ENCODE measurements at regions not wholly inside any gene's neighbourhood (a gene's known extent, or its start where the extent isn't known, plus 50 kb on each side); places are given as distances from the start of the nearest gene placed in this dataset.
"Not testable (repeated sequence)": the region's sequence is repeated elsewhere in the genome, so short reads cannot be mapped to it uniquely, and the experiment has no call there.

DNA sequence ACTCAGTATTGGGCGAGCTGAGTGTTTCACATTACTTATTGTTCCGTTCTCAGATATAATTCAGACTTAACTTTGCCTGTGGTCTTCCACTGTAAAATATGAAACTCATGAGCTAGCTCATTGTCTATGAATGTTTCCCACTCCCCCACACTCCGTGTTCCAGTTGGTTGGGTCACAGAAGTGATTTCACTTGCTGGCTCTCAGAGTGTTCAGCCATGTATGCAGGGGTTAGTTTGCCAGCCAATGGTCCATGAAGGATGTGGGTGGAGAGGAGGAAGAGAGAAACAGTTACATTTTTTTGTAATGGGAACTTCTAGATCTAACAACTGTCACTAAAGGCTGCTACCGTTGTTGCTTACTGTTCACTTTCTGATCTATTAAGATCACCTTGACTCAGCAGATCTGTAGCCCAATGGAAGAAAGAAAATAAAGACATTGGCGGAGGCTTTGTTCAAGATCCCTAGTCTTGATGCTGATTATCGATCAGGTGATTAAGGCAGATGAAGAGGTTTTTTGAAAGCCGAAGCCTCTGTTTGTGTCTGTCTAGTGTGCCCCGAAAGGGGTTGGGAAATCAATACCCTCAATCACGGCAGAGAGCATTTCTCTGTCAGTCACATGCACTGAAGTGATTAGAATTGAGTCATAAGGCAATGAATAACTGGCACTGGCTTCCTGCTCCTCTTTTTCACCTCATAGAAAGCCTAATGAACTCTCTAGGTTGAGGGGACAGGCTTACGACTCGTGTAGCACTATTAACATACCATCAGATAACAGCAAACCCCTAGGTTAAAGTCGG is 279.7 kb upstream of the FIGN start:
- DNase-seq: no peak

GRCh38 chr2:164014791-164015190 is 279.0 kb upstream of the FIGN start:
- DNase-seq: no peak

DNA sequence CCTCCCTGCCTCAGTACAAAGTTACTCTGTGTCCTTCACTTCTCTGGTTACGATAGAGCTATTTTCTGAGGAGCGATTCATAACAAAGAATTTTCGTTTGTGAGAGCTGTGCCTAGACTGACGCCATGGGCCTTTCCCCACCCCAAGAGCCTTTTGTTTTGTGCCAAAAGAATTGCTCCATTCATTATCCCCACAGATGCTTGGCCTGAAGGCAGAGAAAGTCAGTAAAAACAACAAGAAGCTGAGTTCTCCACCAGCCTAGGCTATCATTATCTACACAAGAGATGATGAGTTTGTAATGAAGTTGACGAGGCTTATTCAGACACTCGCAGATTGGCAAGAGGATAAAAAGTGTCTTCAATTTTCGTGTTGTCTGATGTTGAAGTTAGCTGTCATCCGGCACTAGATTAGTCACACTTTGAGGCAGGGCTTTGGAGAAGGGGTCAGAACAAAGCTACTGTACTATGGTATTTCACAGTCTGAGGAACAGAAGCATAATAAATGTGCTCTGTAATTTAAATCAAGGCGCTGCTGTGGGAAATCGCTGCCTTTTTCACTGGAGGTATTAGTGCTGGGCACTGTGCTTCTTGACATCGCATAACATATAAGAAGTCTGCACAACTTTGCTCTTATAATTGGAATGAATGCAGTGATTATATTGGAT is 278.4 kb upstream of the FIGN start:
- no peak for DNase-seq

- no peak for DNase-seq
These were observed 276.8 kb upstream of the FIGN start for GRCh38 chr2:164012581-164012980.

- no peak for DNase-seq
These were observed 274.0 kb upstream of the FIGN start for GRCh38 chr2:164009756-164010337.

DNA sequence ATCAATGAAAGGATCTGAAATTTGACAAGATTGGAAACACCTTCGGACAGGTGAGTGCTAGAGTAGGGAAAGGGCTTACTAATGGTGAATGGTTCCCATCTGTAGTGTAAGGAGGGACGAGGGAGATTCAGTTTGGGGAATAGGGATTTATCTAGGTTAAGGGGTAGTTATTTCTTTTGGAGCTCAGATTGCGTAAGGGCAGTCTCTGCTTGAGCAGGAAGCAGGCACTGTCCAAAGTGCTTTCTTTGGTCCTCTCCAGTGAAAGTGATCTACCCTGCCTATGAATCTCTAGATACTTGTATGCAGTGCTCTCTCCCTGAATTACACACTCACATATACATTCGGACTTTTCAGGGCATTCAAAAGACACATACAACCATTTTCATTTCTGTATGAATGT is 272.9 kb upstream of the FIGN start:
- DNase-seq: no peak

DNA sequence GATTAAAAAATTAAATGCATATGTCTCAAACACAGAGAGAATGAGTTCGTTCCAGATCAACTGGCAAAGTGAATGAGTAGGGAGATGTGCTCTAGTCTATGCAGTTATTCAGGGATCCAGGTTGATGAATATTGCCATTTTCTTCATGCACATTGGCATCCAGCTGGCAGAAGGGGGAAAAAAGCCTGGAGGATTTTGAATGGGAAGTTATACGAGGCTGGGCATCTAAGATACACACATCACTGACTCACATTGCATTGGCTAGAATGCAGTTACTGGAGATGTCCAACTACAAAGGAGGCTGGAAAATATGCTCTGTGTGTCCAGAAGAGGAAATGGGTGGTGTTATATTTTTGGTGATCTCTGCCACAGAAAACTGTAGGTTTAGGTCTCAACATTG is 270.9 kb upstream of the FIGN start:
- no peak for DNase-seq

DNA sequence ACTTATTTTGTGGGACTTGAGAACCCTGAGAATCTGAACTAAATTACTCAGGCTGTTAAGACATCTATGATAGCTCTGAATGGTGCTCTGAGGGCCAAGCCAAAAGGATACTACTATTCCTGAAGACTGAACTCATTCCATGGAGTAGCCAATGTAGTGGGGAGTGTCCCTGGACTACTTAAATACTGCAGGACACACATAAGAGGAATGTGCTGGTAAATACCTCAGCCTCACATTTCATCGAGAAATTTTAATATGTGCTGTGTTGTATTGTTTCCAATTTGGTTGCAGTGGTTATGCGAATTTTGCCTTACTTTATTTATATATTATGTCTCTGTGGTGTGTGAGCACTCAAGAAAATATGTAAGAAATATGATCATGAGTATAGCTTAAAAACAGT is 264.4 kb upstream of the FIGN start:
- no peak for DNase-seq

DNA sequence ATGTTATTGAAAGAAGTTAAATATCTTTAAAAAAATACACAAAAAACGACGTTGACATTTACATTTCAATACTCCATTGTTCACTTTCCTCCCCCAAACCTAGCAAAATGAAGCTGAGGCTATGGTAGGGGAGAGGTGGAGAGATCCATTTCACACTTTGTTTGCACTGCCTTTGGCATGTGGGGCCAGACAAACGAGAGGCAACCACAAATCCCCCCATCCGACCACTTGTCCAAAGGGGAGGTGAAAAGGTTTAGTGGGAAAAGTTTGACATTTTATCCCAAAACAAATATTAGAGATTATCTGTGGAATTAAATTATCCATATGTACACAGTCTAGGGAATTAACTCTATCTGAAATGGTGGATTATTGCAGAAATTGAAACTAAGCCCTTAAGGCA is 261.7 kb upstream of the FIGN start:
- no peak for DNase-seq

- no peak for DNase-seq
These were observed 254.7 kb upstream of the FIGN start for GRCh38 chr2:163990541-163990940.

- no peak for DNase-seq
These were observed 254.3 kb upstream of the FIGN start for GRCh38 chr2:163990101-163990500.

DNA sequence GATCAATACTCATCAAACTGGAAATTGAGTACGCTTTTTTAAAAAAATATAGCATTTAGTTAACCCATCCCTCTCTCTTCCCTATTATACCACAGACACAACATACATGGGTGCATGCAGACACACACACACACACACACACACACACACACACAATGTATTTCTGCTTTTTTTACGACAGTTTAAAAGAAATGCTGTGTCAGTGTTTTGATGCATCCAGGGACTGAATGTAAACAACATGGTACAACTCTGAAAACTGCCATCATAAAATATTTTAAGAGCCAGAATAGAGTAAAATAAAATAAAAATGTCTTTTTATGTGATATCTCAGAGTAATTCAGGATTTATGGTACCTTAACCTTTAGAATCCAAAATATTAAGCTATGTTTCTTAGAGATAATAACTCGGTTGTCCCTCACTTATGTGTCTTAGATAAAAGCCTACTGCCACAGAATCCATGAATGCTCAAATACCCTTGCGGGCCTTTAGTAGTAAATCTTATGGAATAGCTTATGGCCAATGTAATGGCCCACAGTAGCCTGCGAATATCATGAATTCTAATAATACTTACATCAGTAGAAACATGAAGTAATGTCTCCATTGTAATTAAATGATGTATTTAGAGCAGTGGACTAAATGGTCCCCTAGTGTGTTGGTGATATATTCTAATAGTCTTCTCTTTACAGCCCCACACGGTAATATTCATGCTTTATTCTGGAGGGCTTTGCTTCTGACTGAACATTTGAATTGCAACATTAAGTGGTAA is 251.6 kb upstream of the FIGN start:
- DNase-seq: no peak

- DNase-seq: no peak
These were observed 249.2 kb upstream of the FIGN start for GRCh38 chr2:163984986-163985385.

DNA sequence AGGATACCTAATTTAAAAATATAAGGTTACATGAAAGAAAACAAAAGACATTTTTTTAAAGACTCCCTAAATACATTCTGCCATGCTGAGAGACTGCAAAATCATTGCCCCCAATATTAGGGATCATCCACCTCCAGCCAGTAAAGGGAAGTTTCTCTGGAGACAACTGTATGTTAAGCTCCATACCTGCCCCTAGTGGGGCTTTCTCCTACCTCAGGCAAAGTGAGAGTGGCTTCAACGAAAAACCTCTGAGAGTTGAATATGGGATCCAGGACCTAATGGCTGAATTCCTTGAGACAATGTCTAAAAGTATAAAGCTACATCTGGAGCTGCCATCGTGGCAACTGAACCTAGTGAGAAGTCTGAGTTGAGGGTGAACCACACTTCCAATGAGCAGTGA is 248.1 kb upstream of the FIGN start:
- DNase-seq: no peak

- no peak for DNase-seq
These were observed 247.1 kb upstream of the FIGN start for GRCh38 chr2:163982938-163983337.

- no peak for DNase-seq
These were observed 239.0 kb upstream of the FIGN start for GRCh38 chr2:163974766-163975165.

- DNase-seq: no peak
These were observed 234.4 kb upstream of the FIGN start for GRCh38 chr2:163970058-163970813.

GRCh38 chr2:163964278-163964677 is 228.5 kb upstream of the FIGN start:
- DNase-seq: not testable (repeated sequence)

GRCh38 chr2:163953390-163953907 is 217.6 kb upstream of the FIGN start:
- DNase-seq: no peak

DNA sequence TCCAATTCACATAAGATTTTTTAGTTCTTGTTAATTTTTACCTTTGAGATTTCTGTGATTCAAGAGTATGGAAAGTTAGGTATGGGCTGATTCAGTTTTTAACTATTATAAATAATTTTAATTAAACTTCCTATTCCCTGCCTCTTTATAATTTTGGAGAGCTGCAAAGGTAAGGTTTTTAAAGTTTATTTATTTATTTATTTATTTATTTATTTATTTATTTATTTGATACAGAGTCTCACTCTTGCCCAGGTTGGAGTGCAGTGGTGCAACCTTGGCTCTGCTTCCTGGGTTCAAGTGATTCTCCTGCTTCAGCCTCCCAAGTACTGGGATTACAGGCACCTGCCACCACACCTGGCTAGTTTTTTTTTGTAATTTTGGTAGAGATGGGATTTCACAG is 215.5 kb upstream of the FIGN start:
- DNase-seq: no peak

DNA sequence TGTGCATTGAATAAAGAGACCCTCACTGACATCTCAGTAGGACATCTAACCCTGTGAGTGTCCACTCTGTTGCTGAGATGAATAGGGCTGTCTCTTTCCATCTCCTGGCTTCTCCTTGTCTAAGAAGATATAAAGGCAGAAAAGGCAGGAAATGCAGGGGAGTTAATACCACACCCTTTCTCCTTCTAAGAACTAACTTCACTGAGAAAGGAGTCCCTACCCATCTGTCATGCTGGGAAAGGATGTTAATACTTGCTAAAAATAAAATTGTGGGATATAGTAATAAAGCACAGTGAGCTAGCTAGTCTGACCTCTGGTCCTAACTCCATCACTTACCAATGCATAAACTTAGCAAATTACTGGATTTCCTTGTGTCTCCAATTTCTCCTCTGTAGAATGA is 213.9 kb upstream of the FIGN start:
- no peak for DNase-seq

GRCh38 chr2:163944347-163944737 is 208.5 kb upstream of the FIGN start:
- no peak for DNase-seq
